CD14-positive monocyte (primary cell): ENCODE measurements at regions not wholly inside any gene's neighbourhood (a gene's known extent, or its start where the extent isn't known, plus 50 kb on each side); places are given as distances from the start of the nearest gene placed in this dataset.

Experiments
- DNase-seq, 3 donors: peaks; one replicate each; pipeline ENCODE4 v3.0.0-alpha.2; 2011 to 2022
- H2AFZ ChIP-seq: 2 replicates; pipeline ENCODE4 v1.6.0; 2012; ENCODE audit warnings: mild to moderate bottlenecking, low read depth, low read length, inconsistent platforms; ENCODE audit not compliant: insufficient read depth, poor library complexity, severe bottlenecking
- H3K27ac ChIP-seq, 2 donors: 1 replicate in 1 of 2; 2 replicates in 1 of 2; pipeline ENCODE4 v1.5.1; 2012 to 2013; ENCODE audit warnings: low read length in 2 of 2, control low read depth in 1 of 2, inconsistent platforms in 1 of 2, low read depth in 1 of 2, mild to moderate bottlenecking in 1 of 2
- H3K27me3 ChIP-seq, 2 donors: one replicate each; pipeline versions ENCODE4 v1.6.0 to v1.6.1; 2011 to 2013; ENCODE audit warnings: low read length in 2 of 2; ENCODE audit not compliant: control insufficient read depth in 2 of 2, insufficient read depth in 2 of 2
- H3K36me3 ChIP-seq, 2 donors: replicated peaks in 1 of 2; 1 replicate in 1 of 2; 2 replicates in 1 of 2; pipeline versions ENCODE4 v1.5.1 to v1.6.1; 2012 to 2013; ENCODE audit warnings: low read length in 2 of 2, control low read depth in 1 of 2, inconsistent platforms in 1 of 2, mild to moderate bottlenecking in 1 of 2; ENCODE audit not compliant: insufficient read depth in 2 of 2, control insufficient read depth in 1 of 2
- H3K4me1 ChIP-seq, 2 donors: 1 replicate in 1 of 2; 2 replicates in 1 of 2; pipeline versions ENCODE4 v1.5.1 to v1.6.1; 2012 to 2013; ENCODE audit warnings: low read length in 2 of 2, control low read depth in 1 of 2, inconsistent platforms in 1 of 2, mild to moderate bottlenecking in 1 of 2, moderate library complexity in 1 of 2; ENCODE audit not compliant: insufficient read depth in 2 of 2, control insufficient read depth in 1 of 2
- H3K4me2 ChIP-seq: replicated peaks from 2 replicates; pipeline ENCODE3; 2012; ENCODE audit warnings: low read length, moderate library complexity, mild to moderate bottlenecking; ENCODE audit not compliant: poor library complexity, severe bottlenecking; ENCODE audit errors: extremely low read depth
- H3K4me3 ChIP-seq, 3 experiments: fragments of 200-600 bp in 1 of 3; sonication (generic) in 1 of 3; replicated peaks in 1 of 3; 1 replicate in 2 of 3; 2 replicates in 1 of 3; pipeline ENCODE4 v1.5.1; 2011 to 2013; ENCODE audit warnings: low read length in 3 of 3, mild to moderate bottlenecking in 3 of 3, control low read depth in 2 of 3, low read depth in 2 of 3, inconsistent platforms in 1 of 3, moderate library complexity in 1 of 3
- H3K79me2 ChIP-seq: 2 replicates; pipeline ENCODE4 v1.6.0; 2012; ENCODE audit warnings: mild to moderate bottlenecking, control low read depth, inconsistent platforms, low read length, moderate library complexity; ENCODE audit not compliant: insufficient read depth
- H3K9ac ChIP-seq: 2 replicates; pipeline ENCODE4 v1.6.0; 2017; ENCODE audit warnings: low read length, mild to moderate bottlenecking; ENCODE audit not compliant: insufficient read depth, poor library complexity, severe bottlenecking
- H3K9me3 ChIP-seq, 2 donors: replicated peaks in 1 of 2; 1 replicate in 1 of 2; 2 replicates in 1 of 2; pipeline versions ENCODE4 v1.5.1 to v1.6.1; 2012 to 2013; ENCODE audit warnings: low read length in 2 of 2, control low read depth in 1 of 2; ENCODE audit not compliant: control insufficient read depth in 1 of 2, insufficient read depth in 1 of 2
- H4K20me1 ChIP-seq: 2 replicates; pipeline ENCODE4 v1.6.0; 2012; ENCODE audit warnings: mild to moderate bottlenecking, low read length, control low read depth, moderate library complexity; ENCODE audit not compliant: insufficient read depth
- H3K27ac Mint-ChIP-seq, 7 donors: one replicate each; pipeline ENCODE4 v1.8.0; 2020; ENCODE audit warnings: mild to moderate bottlenecking in 7 of 7, mixed read lengths in 7 of 7, moderate library complexity in 6 of 7, inconsistent platforms in 2 of 7
- H3K27me3 Mint-ChIP-seq, 3 donors: one replicate each; pipeline ENCODE4 v1.8.0; 2021 to 2022; ENCODE audit warnings: low read depth in 3 of 3, mild to moderate bottlenecking in 3 of 3, mixed read lengths in 3 of 3, moderate library complexity in 3 of 3, inconsistent platforms in 1 of 3
- H3K36me3 Mint-ChIP-seq, 2 donors: one replicate each; pipeline ENCODE4 v1.8.0; 2020; ENCODE audit warnings: mixed read lengths in 2 of 2, inconsistent platforms in 1 of 2, mild to moderate bottlenecking in 1 of 2
- H3K4me1 Mint-ChIP-seq: one replicate; pipeline ENCODE4 v1.8.0; 2020; ENCODE audit warnings: mild to moderate bottlenecking, mixed read lengths
- H3K4me3 Mint-ChIP-seq, 2 donors: one replicate each; pipeline ENCODE4 v1.8.0; 2020; ENCODE audit warnings: mild to moderate bottlenecking in 2 of 2, mixed read lengths in 2 of 2, moderate library complexity in 1 of 2
- H3K9me3 Mint-ChIP-seq, 7 donors: one replicate each; pipeline ENCODE4 v1.8.0; 2020 to 2022; ENCODE audit warnings: mixed read lengths in 7 of 7, mild to moderate bottlenecking in 6 of 7, moderate library complexity in 6 of 7, inconsistent platforms in 2 of 7
- CTCF ChIP-seq: fragments of 200-600 bp; IDR thresholded peaks from one replicate; pipeline ENCODE4 v1.8.0; 2022; ENCODE audit warnings: antibody characterized with exemption, mild to moderate bottlenecking
- WGBS: methylation state at CpG from one replicate; pipeline ENCODE4 v1.1.5; 2013; ENCODE audit warnings: missing lambda C conversion rate; ENCODE audit not compliant: insufficient coverage; 5-methylcytosine and 5-hydroxymethylcytosine counted together
- intact Hi-C, 2 donors: fragments of 100-400 bp; cut with micrococcal nuclease; formaldehyde crosslinking; loops; one replicate each; pipeline versions ENCODE4 v1.15.0 to v1.15.1; 2023

DNA sequence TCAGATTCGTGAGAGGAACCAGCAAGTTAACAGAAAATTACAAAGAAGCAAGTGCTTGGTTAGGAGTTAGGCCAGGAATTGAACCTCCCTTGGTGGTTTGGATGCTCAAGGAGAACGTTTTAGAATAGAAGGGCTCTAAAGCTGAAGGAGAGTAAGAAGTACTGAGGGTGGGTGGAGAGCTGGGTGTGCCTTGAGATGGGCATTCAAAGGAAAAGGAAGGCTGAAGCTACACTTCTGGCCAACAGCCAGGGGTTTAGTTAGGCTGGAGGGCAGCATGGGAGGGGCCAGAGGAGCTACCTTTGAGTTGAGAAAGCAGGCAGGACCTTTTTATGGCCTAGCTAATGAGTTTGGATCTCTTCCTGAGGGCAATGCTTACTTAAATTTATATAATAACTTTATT is 421.2 kb downstream of the CCDC91 start:
- H3K9me3 Mint-ChIP-seq: peaks cover 0 to 26% (median 18%) of the 10 kb centered on the region in 7 donors
- no peak overlapping the region for H3K4me3 ChIP-seq
- no peaks in the 10 kb centered on the region for H3K27me3 ChIP-seq
- peaks cover 0 to 4% (median 2%) of the 10 kb centered on the region in 3 donors for H3K27me3 Mint-ChIP-seq
- no peaks in the 10 kb centered on the region for H4K20me1 ChIP-seq
- peaks cover 10 to 24% of the 10 kb centered on the region in 2 donors for H3K9me3 ChIP-seq
- H3K36me3 Mint-ChIP-seq: no peaks in the 10 kb centered on the region
- intact Hi-C loops: no loop called here
- WGBS: 67% methylated on average over 2 of the region's 2 CpGs
- DNase-seq: no peak
- peak overlapping the region in 1 of 7 donors; percentile 48 for H3K27ac Mint-ChIP-seq
- no peaks in the 10 kb centered on the region for H3K36me3 ChIP-seq
- no peak overlapping the region for H3K9ac ChIP-seq
- no peak overlapping the region for H2AFZ ChIP-seq
- TF ChIP-seq CTCF: no peak
- no peak overlapping the region for H3K4me3 Mint-ChIP-seq
- no peak overlapping the region for H3K4me2 ChIP-seq
- H3K27ac ChIP-seq: no peak overlapping the region
- H3K4me1 ChIP-seq: no peaks in the 10 kb centered on the region
- no peaks in the 10 kb centered on the region for H3K4me1 Mint-ChIP-seq
- H3K79me2 ChIP-seq: no peaks in the 10 kb centered on the region

GRCh38 chr12:28618171-28618570 is 427.9 kb downstream of the CCDC91 start:
- no peaks in the 10 kb centered on the region for H3K4me1 Mint-ChIP-seq
- TF ChIP-seq CTCF: no peak

More at GRCh38 chr12:28618171-28618570, 427.9 kb downstream of the CCDC91 start:
- no peak overlapping the region for H3K27ac Mint-ChIP-seq
- H4K20me1 ChIP-seq: no peaks in the 10 kb centered on the region
- no peaks in the 10 kb centered on the region for H3K36me3 Mint-ChIP-seq
- no peak for DNase-seq
- no peak overlapping the region for H3K4me3 ChIP-seq
- H3K4me2 ChIP-seq: no peak overlapping the region
- H3K9ac ChIP-seq: no peak overlapping the region
- H3K4me3 Mint-ChIP-seq: no peak overlapping the region
- no peaks in the 10 kb centered on the region for H3K36me3 ChIP-seq
- H2AFZ ChIP-seq: no peak overlapping the region
- peaks cover 0 to 7% (median 4%) of the 10 kb centered on the region in 7 donors for H3K9me3 Mint-ChIP-seq
- WGBS: no CpG with 5 or more reads among the region's 1 CpG
- no peaks in the 10 kb centered on the region for H3K27me3 ChIP-seq
- peaks cover 0 to 2% (median 0%) of the 10 kb centered on the region in 3 donors for H3K27me3 Mint-ChIP-seq
- H3K27ac ChIP-seq: no peak overlapping the region
- H3K9me3 ChIP-seq: no peaks in the 10 kb centered on the region
- no peaks in the 10 kb centered on the region for H3K79me2 ChIP-seq
- intact Hi-C loops: no loop called here
- H3K4me1 ChIP-seq: no peaks in the 10 kb centered on the region
